K562 (cell line): ENCODE measurements at regions not wholly inside any gene's neighbourhood (a gene's known extent, or its start where the extent isn't known, plus 50 kb on each side); places are given as distances from the start of the nearest gene placed in this dataset.

ENCODE experiments used
- ATAC-seq: fragments of 200-7000 bp; cut with Tn5 transposase; 3 replicates; pipeline ENCODE4 v1.9.1; 2020; ENCODE audit warnings: moderate library complexity
- BruUV-seq: library from RNA; stranded (reverse); fragments of 400-500 nt; replicated peaks from 2 replicates; lab custom pipeline; 2021; lab: Mats Ljungman, UMichigan
- CTCF ChIA-PET: fragments of 300-600 bp; formaldehyde crosslinking; extraction: SDS; loops from one replicate; lab custom pipeline; 2021; ENCODE audit warnings: low intra/inter-chr PET ratio; lab: Yijun Ruan, JAX
- POLR2A ChIA-PET: fragments of 300-600, 350-650 bp; sonication (Branson Sonifier 250); formaldehyde crosslinking; extraction: SDS; loops from one replicate; lab custom pipeline; 2021; ENCODE audit warnings: antibody characterized with exemption, inconsistent platforms; lab: Yijun Ruan, JAX
- DNase-seq, 4 experiments: peaks; one replicate each; pipeline versions ENCODE4 v3.0.0 to v3.0.0-alpha.2; 2011 to 2018; ENCODE audit warnings: low spot score in 3 of 4, mixed read lengths in 3 of 4; ENCODE audit errors: extremely low read depth in 1 of 4
- FAIRE-seq: peaks from 2 replicates; lab custom pipeline; 2011; peaks lifted over from hg19 to GRCh38; lab: Jason Lieb, UNC
- H2AFZ ChIP-seq: 2 replicates; pipeline ENCODE4 v1.6.0; 2011; ENCODE audit warnings: low read depth, low read length, control low read depth, inconsistent platforms
- H3K27ac ChIP-seq: fragments of 200-600 bp; 3 replicates; pipeline ENCODE4 v1.8.0; 2011; ENCODE audit warnings: low read depth, mild to moderate bottlenecking, control low read depth, inconsistent platforms, low read length, moderate library complexity, mixed read lengths; ENCODE audit errors: extremely low read depth
- H3K27me3 ChIP-seq, 2 experiments: fragments of 300-600 bp in 1 of 2; 2 replicates in 1 of 2; 3 replicates in 1 of 2; pipeline versions ENCODE4 v1.6.0 to v1.8.0; 2011; ENCODE audit warnings: inconsistent platforms in 2 of 2, low read length in 2 of 2, mild to moderate bottlenecking in 1 of 2, mixed read lengths in 1 of 2, moderate library complexity in 1 of 2; ENCODE audit not compliant: control insufficient read depth in 2 of 2, insufficient read depth in 2 of 2
- H3K36me3 ChIP-seq: fragments of 300-600 bp; 3 replicates; pipeline ENCODE4 v1.8.0; 2011; ENCODE audit warnings: mild to moderate bottlenecking, low read length, inconsistent platforms; ENCODE audit not compliant: control insufficient read depth, insufficient read depth
- H3K4me1 ChIP-seq, 2 experiments: fragments of 200-600 bp in 1 of 2; replicated peaks in 1 of 2; 2 replicates in 1 of 2; 3 replicates in 1 of 2; pipeline versions ENCODE4 v1.5.1 to v1.8.0; 2011; ENCODE audit warnings: inconsistent platforms in 2 of 2, low read length in 2 of 2, mild to moderate bottlenecking in 1 of 2, mixed read lengths in 1 of 2, moderate library complexity in 1 of 2; ENCODE audit not compliant: control insufficient read depth in 2 of 2, insufficient read depth in 2 of 2
- H3K4me2 ChIP-seq: 2 replicates; pipeline ENCODE4 v1.6.1; 2011; ENCODE audit warnings: low read length, control low read depth, inconsistent platforms, mixed read lengths; ENCODE audit not compliant: insufficient read depth
- H3K4me3 ChIP-seq: fragments of 200-600 bp; sonication (generic), shearing (Covaris generic); 2 replicates; pipeline ENCODE4 v1.5.1; 2016; ENCODE audit warnings: control low read depth, inconsistent platforms
- H3K79me2 ChIP-seq: fragments of 200-600 bp; 3 replicates; pipeline ENCODE4 v1.8.0; 2011; ENCODE audit warnings: low read length, inconsistent platforms; ENCODE audit not compliant: control insufficient read depth, insufficient read depth
- H3K9ac ChIP-seq, 2 experiments: 2 replicates each; pipeline versions ENCODE4 v1.6.0 to v1.6.1; 2011; ENCODE audit warnings: low read depth in 2 of 2, low read length in 2 of 2, control low read depth in 1 of 2, inconsistent platforms in 1 of 2, mild to moderate bottlenecking in 1 of 2, mixed read lengths in 1 of 2; ENCODE audit not compliant: insufficient read depth in 1 of 2
- H3K9me1 ChIP-seq: one replicate; pipeline ENCODE4 v1.6.0; 2011; ENCODE audit warnings: inconsistent platforms, mild to moderate bottlenecking, low read length, moderate library complexity; ENCODE audit not compliant: control insufficient read depth, insufficient read depth
- H3K9me3 ChIP-seq: replicated peaks from 2 replicates; pipeline ENCODE4 v1.5.1; 2011; ENCODE audit warnings: low read depth, low read length, inconsistent platforms; ENCODE audit not compliant: control insufficient read depth, insufficient read depth
- H4K20me1 ChIP-seq: replicated peaks from 2 replicates; pipeline ENCODE4 v1.6.1; 2011; ENCODE audit warnings: low read length, inconsistent platforms, mixed read lengths; ENCODE audit not compliant: control insufficient read depth, insufficient read depth
- ARHGAP35 ChIP-seq: fragments of 450-650 bp; IDR thresholded peaks from 2 replicates; pipeline ENCODE4 v1.6.1; 2018; ENCODE audit not compliant: partially characterized antibody
- EGR1 ChIP-seq: fragments of 450-650 bp; conservative IDR thresholded peaks from 2 replicates; pipeline ENCODE4 v1.6.1; 2017; ENCODE audit warnings: mild to moderate bottlenecking
- EHMT2 ChIP-seq: fragments of 450-650 bp; IDR thresholded peaks from 2 replicates; pipeline ENCODE4 v1.6.1; 2018; ENCODE audit warnings: antibody characterized with exemption
- GABPB1 ChIP-seq: sonication (generic); formaldehyde crosslinking; IDR thresholded peaks from 2 replicates; pipeline ENCODE4 v1.8.0; 2022; ENCODE audit warnings: mild to moderate bottlenecking, missing genetic modification reagents
- HDAC3 ChIP-seq: fragments of 450-650 bp; IDR thresholded peaks from 2 replicates; pipeline ENCODE4 v1.6.1; 2018; ENCODE audit warnings: borderline replicate concordance, mild to moderate bottlenecking, moderate library complexity; ENCODE audit not compliant: partially characterized antibody
- HMG20B ChIP-seq: fragments of 250-450 bp; sonication (Bioruptor Pico); IDR thresholded peaks from 2 replicates; pipeline ENCODE4 v1.5.0; 2021; ENCODE audit warnings: mild to moderate bottlenecking
- ILF3 ChIP-seq: fragments of 450-650 bp; IDR thresholded peaks from 2 replicates; pipeline ENCODE4 v1.6.1; 2018; ENCODE audit warnings: antibody characterized with exemption, mild to moderate bottlenecking, moderate library complexity, borderline replicate concordance
- NR2F6 ChIP-seq: fragments of 450-650 bp; formaldehyde crosslinking; IDR thresholded peaks from 2 replicates; pipeline ENCODE4 v1.4.0; 2020; ENCODE audit warnings: mild to moderate bottlenecking
- OTX1 ChIP-seq: fragments of 450-650 bp; formaldehyde crosslinking; IDR thresholded peaks from 2 replicates; pipeline ENCODE4 v1.4.0; 2022; ENCODE audit warnings: mild to moderate bottlenecking
- PTRF ChIP-seq: fragments of 450-650 bp; IDR thresholded peaks from 2 replicates; pipeline ENCODE4 v1.6.1; 2016; ENCODE audit warnings: mild to moderate bottlenecking, missing genetic modification characterization, missing compliant biosample characterization
- SP2 ChIP-seq: IDR thresholded peaks from 2 replicates; pipeline ENCODE4 v1.6.1; 2011; ENCODE audit warnings: mild to moderate bottlenecking, low read depth, low read length, moderate library complexity; ENCODE audit not compliant: poor library complexity, severe bottlenecking; ENCODE audit errors: extremely low read depth
- ZFP30 ChIP-seq: fragments of 250-450 bp; sonication (Bioruptor Pico); IDR thresholded peaks from 2 replicates; pipeline ENCODE4 v1.8.0; 2022; ENCODE audit warnings: moderate library complexity, mild to moderate bottlenecking, inconsistent platforms, borderline replicate concordance
- ZFX ChIP-seq: sonication (generic); formaldehyde crosslinking; IDR thresholded peaks from 2 replicates; pipeline ENCODE4 v1.8.0; 2022; ENCODE audit warnings: mild to moderate bottlenecking, missing genetic modification reagents, moderate library complexity
- ZNF584 ChIP-seq: fragments of 200-800 bp; sonication (Bioruptor generic); IDR thresholded peaks from 2 replicates; pipeline ENCODE4 v1.6.1; 2016; ENCODE audit warnings: low read depth, mild to moderate bottlenecking, missing genetic modification characterization, missing compliant biosample characterization
- ZNF75A ChIP-seq: fragments of 450-650 bp; formaldehyde crosslinking; IDR thresholded peaks from 2 replicates; pipeline ENCODE4 v1.4.0; 2020; ENCODE audit warnings: mild to moderate bottlenecking
- ZZZ3 ChIP-seq: fragments of 450-650 bp; IDR thresholded peaks from 2 replicates; pipeline ENCODE4 v1.6.1; 2016; ENCODE audit warnings: antibody characterized with exemption, mild to moderate bottlenecking, moderate library complexity
- WGBS: fragments of 100-300 bp; shearing (Covaris generic); methylation state at CpG from one replicate; pipeline ENCODE4 v1.1.6; 2016; ENCODE audit warnings: low coverage, mixed read lengths; ENCODE audit not compliant: insufficient coverage; ENCODE audit errors: missing lambda C conversion rate; 5-methylcytosine and 5-hydroxymethylcytosine counted together
- in situ Hi-C: fragments of 300-500 bp; cut with MboI; formaldehyde crosslinking; loops from 4 replicates; pipeline ENCODE4 v1.15.0; 2018; ENCODE audit warnings: inconsistent platforms, mixed read lengths
- intact Hi-C: fragments of 100-400 bp; cut with micrococcal nuclease; formaldehyde crosslinking; loops from 2 replicates; pipeline ENCODE4 v1.14.2; 2022
- TF ChIP-seq, protein P1 (sequence below): fragments of 250-450 bp; sonication (Bioruptor Pico); IDR thresholded peaks from 2 replicates; pipeline ENCODE4 v1.5.0; 2021; ENCODE audit warnings: mild to moderate bottlenecking, borderline replicate concordance
- TF ChIP-seq, protein P2 (sequence below): IDR thresholded peaks from 2 replicates; pipeline ENCODE4 v1.6.1; 2011; ENCODE audit not compliant: insufficient read length; ENCODE audit errors: extremely low read depth

DNA sequence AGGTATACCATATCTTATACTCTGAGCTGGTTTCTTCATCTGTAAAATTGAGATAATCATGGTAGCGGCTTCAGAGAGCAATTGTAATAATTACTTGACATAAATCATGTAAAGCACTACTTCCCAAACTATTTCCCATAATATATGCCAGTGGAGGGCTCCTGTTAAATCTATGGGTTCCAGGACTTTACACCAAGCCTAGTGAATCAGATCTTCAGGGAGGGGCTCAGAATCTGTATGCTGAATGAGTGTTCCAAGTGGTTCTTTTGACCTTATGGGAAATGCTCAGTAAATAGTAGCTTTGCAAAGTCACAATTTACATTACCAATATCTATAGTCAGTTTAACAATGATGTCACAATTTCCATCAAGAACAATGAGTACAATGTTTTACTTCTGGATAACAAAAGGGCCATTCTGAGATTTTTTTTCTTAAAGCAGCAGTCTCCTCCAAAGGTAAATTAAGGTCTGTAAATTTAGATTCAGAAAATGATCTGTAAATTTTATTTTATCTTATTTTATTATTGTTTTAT lies 50.9 kb upstream of the NLK start:
- FAIRE-seq = no peak
- H4K20me1 ChIP-seq = no peaks in the 10 kb centered on the region

More for the DNA sequence above, 50.9 kb upstream of the NLK start:
- H3K4me2 ChIP-seq = no peak overlapping the region
- H3K79me2 ChIP-seq = no peaks in the 10 kb centered on the region
- H2AFZ ChIP-seq = no peak overlapping the region
- no peak overlapping the region for H3K4me3 ChIP-seq
- no peaks in the 10 kb centered on the region for H3K27me3 ChIP-seq
- peaks cover 19 to 33% of the 10 kb centered on the region in 2 experiments for H3K4me1 ChIP-seq
- BruUV-seq = no TSS peak
- in situ Hi-C loops = no loop called here
- ChIA-PET POLR2A (interaction anchor here (1.1 to 1.5 kb wide), 2 partner anchors 9 to 11 kb away, joined by 4 read pairs; no protein-coding TSS in a partner anchor), CTCF (no interaction called here)
- no peak for DNase-seq
- H3K9me3 ChIP-seq = no peaks in the 10 kb centered on the region
- TF ChIP-seq, protein P1, sequence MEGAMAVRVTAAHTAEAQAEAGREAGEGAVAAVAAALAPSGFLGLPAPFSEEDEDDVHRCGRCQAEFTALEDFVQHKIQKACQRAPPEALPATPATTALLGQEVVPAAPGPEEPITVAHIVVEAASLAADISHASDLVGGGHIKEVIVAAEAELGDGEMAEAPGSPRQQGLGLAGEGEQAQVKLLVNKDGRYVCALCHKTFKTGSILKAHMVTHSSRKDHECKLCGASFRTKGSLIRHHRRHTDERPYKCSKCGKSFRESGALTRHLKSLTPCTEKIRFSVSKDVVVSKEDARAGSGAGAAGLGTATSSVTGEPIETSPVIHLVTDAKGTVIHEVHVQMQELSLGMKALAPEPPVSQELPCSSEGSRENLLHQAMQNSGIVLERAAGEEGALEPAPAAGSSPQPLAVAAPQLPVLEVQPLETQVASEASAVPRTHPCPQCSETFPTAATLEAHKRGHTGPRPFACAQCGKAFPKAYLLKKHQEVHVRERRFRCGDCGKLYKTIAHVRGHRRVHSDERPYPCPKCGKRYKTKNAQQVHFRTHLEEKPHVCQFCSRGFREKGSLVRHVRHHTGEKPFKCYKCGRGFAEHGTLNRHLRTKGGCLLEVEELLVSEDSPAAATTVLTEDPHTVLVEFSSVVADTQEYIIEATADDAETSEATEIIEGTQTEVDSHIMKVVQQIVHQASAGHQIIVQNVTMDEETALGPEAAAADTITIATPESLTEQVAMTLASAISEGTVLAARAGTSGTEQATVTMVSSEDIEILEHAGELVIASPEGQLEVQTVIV (CRISPR knock-in tag) = no peak
- no peak for TF ChIP-seq PTRF (tag)
- no peak for TF ChIP-seq SP2
- TF ChIP-seq OTX1 (CRISPR knock-in tag) = no peak
- TF ChIP-seq ZFP30 (CRISPR knock-in tag) = no peak
- TF ChIP-seq, protein P2, sequence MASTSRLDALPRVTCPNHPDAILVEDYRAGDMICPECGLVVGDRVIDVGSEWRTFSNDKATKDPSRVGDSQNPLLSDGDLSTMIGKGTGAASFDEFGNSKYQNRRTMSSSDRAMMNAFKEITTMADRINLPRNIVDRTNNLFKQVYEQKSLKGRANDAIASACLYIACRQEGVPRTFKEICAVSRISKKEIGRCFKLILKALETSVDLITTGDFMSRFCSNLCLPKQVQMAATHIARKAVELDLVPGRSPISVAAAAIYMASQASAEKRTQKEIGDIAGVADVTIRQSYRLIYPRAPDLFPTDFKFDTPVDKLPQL = no peak
- TF ChIP-seq ZFX (CRISPR knock-in tag) = no peak
- TF ChIP-seq EGR1 = no peak
- no peak for TF ChIP-seq NR2F6
- no peak for TF ChIP-seq ZZZ3
- TF ChIP-seq ZNF75A (CRISPR knock-in tag) = no peak
- no peak for TF ChIP-seq GABPB1 (CRISPR knock-in tag)
- TF ChIP-seq ZNF584 (CRISPR knock-in tag) = no peak
- no peak for TF ChIP-seq ARHGAP35
- TF ChIP-seq EHMT2 = no peak
- no peak for TF ChIP-seq HDAC3
- TF ChIP-seq ILF3 = no peak
- no peak for TF ChIP-seq HMG20B
- no peaks in the 10 kb centered on the region for H3K9me1 ChIP-seq
- 53% methylated on average over 1 of the region's 1 CpG for WGBS
- ATAC-seq = no peak
- intact Hi-C loops = no loop called here
- H3K9ac ChIP-seq = no peak overlapping the region
- H3K27ac ChIP-seq = no peak overlapping the region
- no peaks in the 10 kb centered on the region for H3K36me3 ChIP-seq
